GM12878 (cell line): ENCODE measurements at regions not wholly inside any gene's neighbourhood (a gene's known extent, or its start where the extent isn't known, plus 50 kb on each side); places are given as distances from the start of the nearest gene placed in this dataset.

ENCODE experiments used
- ATAC-seq: fragments of 200-7000 bp; cut with Tn5 transposase; 3 replicates; pipeline ENCODE4 v1.9.1; 2020; ENCODE audit warnings: mild to moderate bottlenecking, moderate library complexity
- BruUV-seq: library from RNA; stranded (reverse); fragments of 400-500 nt; replicated peaks from 2 replicates; lab custom pipeline; 2021; lab: Mats Ljungman, UMichigan
- CTCF ChIA-PET: fragments of 300-600 bp; sonication (Branson Sonifier 250); formaldehyde crosslinking; extraction: SDS; loops from one replicate; lab custom pipeline; 2021; ENCODE audit warnings: inconsistent platforms; lab: Yijun Ruan, JAX
- POLR2A ChIA-PET: fragments of 350-600 bp; formaldehyde crosslinking; extraction: SDS; loops from one replicate; lab custom pipeline; 2021; ENCODE audit warnings: inconsistent platforms; lab: Charles Lee
- RAD21 ChIA-PET: fragments of 300-600 bp; sonication (Branson Sonifier 250); formaldehyde crosslinking; loops from one replicate; lab custom pipeline; 2023; ENCODE audit warnings: antibody characterized with exemption; ENCODE audit not compliant: unreplicated experiment; lab: Charles Lee
- SMC1A ChIA-PET: fragments of 300-600 bp; sonication (Branson Sonifier 250); formaldehyde crosslinking; loops from one replicate; lab custom pipeline; 2023; ENCODE audit not compliant: unreplicated experiment, uncharacterized antibody; lab: Charles Lee
- DNase-seq: peaks from one replicate; pipeline ENCODE4 v3.0.0-alpha.2; 2011; ENCODE audit warnings: low read depth, low spot score
- FAIRE-seq: peaks from 3 replicates; lab custom pipeline; 2011; peaks lifted over from hg19 to GRCh38; lab: Jason Lieb, UNC
- H2AFZ ChIP-seq: 2 replicates; pipeline ENCODE4 v1.6.0; 2011; ENCODE audit warnings: low read depth, low read length, control low read depth; ENCODE audit not compliant: control insufficient read depth
- H3K27ac ChIP-seq: 2 replicates; pipeline ENCODE4 v1.5.1; 2011; ENCODE audit warnings: control low read depth; ENCODE audit not compliant: control insufficient read depth, insufficient read depth
- H3K27me3 ChIP-seq, 2 experiments: replicated peaks in 1 of 2; 2 replicates each; pipeline versions ENCODE4 v1.6.0 to v1.6.1; 2011; ENCODE audit warnings: low read length in 1 of 2; ENCODE audit not compliant: control insufficient read depth in 2 of 2, insufficient read depth in 2 of 2
- H3K36me3 ChIP-seq, 2 experiments: 2 replicates each; pipeline ENCODE4 v1.5.1; 2011; ENCODE audit warnings: low read length in 1 of 2; ENCODE audit not compliant: control insufficient read depth in 2 of 2, insufficient read depth in 2 of 2
- H3K4me1 ChIP-seq: 2 replicates; pipeline ENCODE4 v1.6.1; 2011; ENCODE audit warnings: mild to moderate bottlenecking, low read length, moderate library complexity, mixed read lengths; ENCODE audit not compliant: control insufficient read depth, insufficient read depth
- H3K4me2 ChIP-seq: 2 replicates; pipeline ENCODE4 v1.6.0; 2011; ENCODE audit warnings: control low read depth; ENCODE audit not compliant: control insufficient read depth, insufficient read depth
- H3K4me3 ChIP-seq: fragments of 200-600 bp; sonication (generic); 2 replicates; pipeline ENCODE4 v1.5.1; 2016
- H3K79me2 ChIP-seq: 2 replicates; pipeline ENCODE4 v1.6.0; 2011; ENCODE audit warnings: low read length; ENCODE audit not compliant: control insufficient read depth, insufficient read depth
- H3K9ac ChIP-seq: 2 replicates; pipeline ENCODE4 v1.8.0; 2011; ENCODE audit warnings: low read length, control low read depth, mixed read lengths; ENCODE audit not compliant: control insufficient read depth, insufficient read depth
- H3K9me3 ChIP-seq: replicated peaks from 3 replicates; pipeline ENCODE4 v1.5.1; 2011; ENCODE audit warnings: mild to moderate bottlenecking, low read length; ENCODE audit not compliant: control insufficient read depth, insufficient read depth
- H4K20me1 ChIP-seq: 2 replicates; pipeline ENCODE4 v1.6.0; 2011; ENCODE audit not compliant: control insufficient read depth, insufficient read depth
- ATF2 ChIP-seq: IDR thresholded peaks from 2 replicates; pipeline ENCODE4 v1.6.1; 2012; ENCODE audit warnings: low read length, inconsistent platforms
- BHLHE40 ChIP-seq, 2 experiments: fragments of 450-650 bp in 1 of 2; IDR thresholded peaks; 2 replicates each; pipeline ENCODE4 v1.6.1; 2011 to 2017; ENCODE audit warnings: low read depth in 2 of 2, borderline replicate concordance in 1 of 2, improper control_type of control experiment in 1 of 2, low read length in 1 of 2, mild to moderate bottlenecking in 1 of 2
- CBX3 ChIP-seq: fragments of 200-600 bp; sonication (generic); IDR thresholded peaks from 2 replicates; pipeline ENCODE4 v1.6.1; 2016; ENCODE audit warnings: low read depth, borderline replicate concordance
- PAX5 ChIP-seq: IDR thresholded peaks from 2 replicates; pipeline ENCODE4 v1.6.1; 2011; ENCODE audit warnings: low read depth, low read length, borderline replicate concordance
- PKNOX1 ChIP-seq: fragments of 450-650 bp; IDR thresholded peaks from 2 replicates; pipeline ENCODE4 v1.6.1; 2016; ENCODE audit warnings: mild to moderate bottlenecking
- POU2F2 ChIP-seq: IDR thresholded peaks from 3 replicates; pipeline ENCODE4 v1.6.1; 2011; ENCODE audit warnings: low read depth, mild to moderate bottlenecking, low read length, borderline replicate concordance
- RAD21 ChIP-seq: IDR thresholded peaks from 2 replicates; pipeline ENCODE4 v1.6.1; 2011; ENCODE audit warnings: mild to moderate bottlenecking, low read depth, low read length, moderate library complexity; ENCODE audit not compliant: insufficient read depth
- RAD51 ChIP-seq: fragments of 450-650 bp; IDR thresholded peaks from 2 replicates; pipeline ENCODE4 v1.6.1; 2016; ENCODE audit warnings: moderate library complexity, mild to moderate bottlenecking, inconsistent platforms
- SREBF2 ChIP-seq: IDR thresholded peaks from 2 replicates; pipeline ENCODE4 v1.6.1; 2012; ENCODE audit warnings: mild to moderate bottlenecking, low read length
- SRF ChIP-seq, 2 experiments: IDR thresholded peaks; 2 replicates each; pipeline ENCODE4 v1.6.1; 2011; ENCODE audit warnings: low read depth in 2 of 2, low read length in 2 of 2, mild to moderate bottlenecking in 1 of 2, moderate library complexity in 1 of 2
- ZSCAN29 ChIP-seq: fragments of 450-650 bp; IDR thresholded peaks from 2 replicates; pipeline ENCODE4 v1.6.1; 2017; ENCODE audit warnings: mild to moderate bottlenecking, moderate library complexity
- WGBS: methylation state at CpG from one replicate; pipeline ENCODE4 v1.1.6; 2016; ENCODE audit warnings: low lambda C conversion rate; ENCODE audit not compliant: insufficient replicate concordance, insufficient coverage; ENCODE audit errors: missing lambda C conversion rate; 5-methylcytosine and 5-hydroxymethylcytosine counted together
- in situ Hi-C: fragments of 300-500 bp; cut with MboI; formaldehyde crosslinking; loops from 9 replicates; pipeline ENCODE4 v1.14.3; 2018; ENCODE audit warnings: mixed read lengths
- intact Hi-C: fragments of 100-400 bp; cut with micrococcal nuclease; formaldehyde crosslinking; loops from one replicate; pipeline ENCODE4 v1.14.2; 2022; ENCODE audit not compliant: unreplicated experiment

GRCh38 chr7:124672011-124672410, 93.6 kb downstream of the GPR37 start (continued):
- TF ChIP-seq SRF (IDR thresholded peaks at IDR 0.05; ENCODE audit: low read depth in 2 of 2, low read length in 2 of 2) (no peak), ATF2 (no peak)

GRCh38 chr7:124667312-124668153, 98.1 kb downstream of the GPR37 start:
- in situ Hi-C loops (no loop called here), intact Hi-C loops (no loop called here)
- Histone ChIP-seq H3K4me2 (no peak overlapping the region), H3K4me3 (no peak overlapping the region), H3K4me1 (no peaks in the 10 kb centered on the region), H3K9ac (no peak overlapping the region), H3K9me3 (no peaks in the 10 kb centered on the region), H3K27me3 (no peaks in the 10 kb centered on the region), H4K20me1 (no peaks in the 10 kb centered on the region), H2AFZ (no peak overlapping the region), H3K27ac (no peak overlapping the region), H3K36me3 (no peaks in the 10 kb centered on the region), H3K79me2 (no peaks in the 10 kb centered on the region)
- POLR2A ChIA-PET = no interaction called here
- BruUV-seq = no TSS peak
- FAIRE-seq = no peak
- SMC1A ChIA-PET = interaction anchor here (0.6 kb wide), 1 partner anchor 30 kb away, joined by 3 read pairs; no protein-coding TSS in a partner anchor
- RAD21 ChIA-PET = no interaction called here
- no peak for DNase-seq
- CTCF ChIA-PET = no interaction called here
- peak; percentile 55 for ATAC-seq
- WGBS = 12% methylated on average over 9 of the region's 9 CpGs
- TF ChIP-seq PAX5 (no peak), RAD51 (no peak), RAD21 (no peak), ZSCAN29 (no peak), PKNOX1 (no peak), BHLHE40 (IDR thresholded peaks at IDR 0.05; ENCODE audit: borderline replicate concordance in 1 of 2, low read depth in 2 of 2, low read length in 1 of 2) (no peak), CBX3 (no peak), POU2F2 (no peak), SREBF2 (no peak)
